SK-N-SH (cell line): ENCODE measurements at regions not wholly inside any gene's neighbourhood (a gene's known extent, or its start where the extent isn't known, plus 50 kb on each side); places are given as distances from the start of the nearest gene placed in this dataset.

Experiments
- CTCF ChIA-PET: fragments of 300-600, 350-600 bp; formaldehyde crosslinking; extraction: SDS; loops from one replicate; lab custom pipeline; 2021; lab: Yijun Ruan, JAX
- POLR2A ChIA-PET: fragments of 350-600 bp; sonication (Branson Sonifier 250); formaldehyde crosslinking; extraction: SDS; loops from one replicate; lab custom pipeline; 2020; ENCODE audit warnings: antibody characterized with exemption, inconsistent platforms; lab: Yijun Ruan, JAX
- DNase-seq: peaks from one replicate; pipeline ENCODE4 v3.0.0; 2012
- H2AFZ ChIP-seq: fragments of 200-600 bp; sonication (generic); 2 replicates; pipeline ENCODE4 v1.8.1; 2016; ENCODE audit warnings: antibody characterized with exemption, mild to moderate bottlenecking, low read depth
- H3F3A ChIP-seq: fragments of 200-600 bp; sonication (generic); replicated peaks from 2 replicates; pipeline ENCODE3; 2016; ENCODE audit warnings: antibody characterized with exemption, mild to moderate bottlenecking; ENCODE audit not compliant: insufficient read depth
- H3K27ac ChIP-seq, 2 experiments: fragments of 200-500 bp in 1 of 2; fragments of 200-600 bp in 1 of 2; sonication (Bioruptor generic) in 1 of 2; sonication (generic), shearing (Covaris generic) in 1 of 2; 2 replicates each; pipeline versions ENCODE4 v1.5.1 to v1.6.1; 2014 to 2016; ENCODE audit warnings: low read depth in 2 of 2, inconsistent platforms in 1 of 2, low read length in 1 of 2, mild to moderate bottlenecking in 1 of 2, mixed read lengths in 1 of 2
- H3K27me3 ChIP-seq: fragments of 200-600 bp; sonication (generic), shearing (Covaris generic); 2 replicates; pipeline ENCODE4 v1.6.1; 2016; ENCODE audit warnings: mixed run types; ENCODE audit not compliant: insufficient read depth
- H3K36me3 ChIP-seq, 2 experiments: fragments of 200-500 bp in 1 of 2; fragments of 200-600 bp in 1 of 2; sonication (Bioruptor generic) in 1 of 2; sonication (generic) in 1 of 2; replicated peaks in 1 of 2; 2 replicates each; pipeline versions ENCODE3 to v1.5.1; 2014 to 2016; ENCODE audit warnings: low read length in 1 of 2, mild to moderate bottlenecking in 1 of 2; ENCODE audit not compliant: insufficient read depth in 2 of 2, control insufficient read depth in 1 of 2
- H3K4me1 ChIP-seq, 2 experiments: fragments of 200-500 bp in 1 of 2; fragments of 200-600 bp in 1 of 2; sonication (Bioruptor generic) in 1 of 2; sonication (generic), shearing (Covaris generic) in 1 of 2; 2 replicates each; pipeline versions ENCODE4 v1.5.1 to v1.6.1; 2014 to 2016; ENCODE audit warnings: low read depth in 1 of 2, low read length in 1 of 2, mixed run types in 1 of 2; ENCODE audit not compliant: insufficient read depth in 2 of 2, control insufficient read depth in 1 of 2
- H3K4me2 ChIP-seq: fragments of 200-600 bp; sonication (generic), shearing (Covaris generic); 2 replicates; pipeline ENCODE4 v1.6.1; 2017; ENCODE audit warnings: mixed run types
- H3K4me3 ChIP-seq, 2 experiments: fragments of 200-500 bp in 1 of 2; fragments of 200-600 bp in 1 of 2; sonication (Bioruptor generic) in 1 of 2; sonication (generic), shearing (Covaris generic) in 1 of 2; 2 replicates each; pipeline versions ENCODE4 v1.5.1 to v1.8.1; 2014 to 2016; ENCODE audit warnings: low read depth in 2 of 2, inconsistent platforms in 1 of 2, low read length in 1 of 2, mild to moderate bottlenecking in 1 of 2, mixed read lengths in 1 of 2, moderate library complexity in 1 of 2
- H3K79me2 ChIP-seq: fragments of 200-600 bp; sonication (generic); 2 replicates; pipeline ENCODE4 v1.8.1; 2017; ENCODE audit warnings: mild to moderate bottlenecking; ENCODE audit not compliant: insufficient read depth
- H3K9ac ChIP-seq: fragments of 200-600 bp; sonication (generic); 2 replicates; pipeline ENCODE4 v1.6.1; 2017; ENCODE audit warnings: mixed run types
- H3K9me2 ChIP-seq: fragments of 200-600 bp; sonication (generic); 2 replicates; pipeline ENCODE4 v1.6.1; 2017; ENCODE audit warnings: mixed run types
- H3K9me3 ChIP-seq: fragments of 200-600 bp; sonication (generic); 2 replicates; pipeline ENCODE4 v1.6.1; 2017; ENCODE audit warnings: mixed run types, mild to moderate bottlenecking, moderate library complexity
- H4K20me1 ChIP-seq: fragments of 200-600 bp; sonication (generic); 2 replicates; pipeline ENCODE4 v1.6.1; 2017; ENCODE audit warnings: mild to moderate bottlenecking, mixed run types; ENCODE audit not compliant: insufficient read depth
- ELF1 ChIP-seq: IDR thresholded peaks from 2 replicates; pipeline ENCODE4 v1.4.0; 2012
- EZH2phosphoT487 ChIP-seq: fragments of 200-600 bp; sonication (generic); IDR thresholded peaks from 2 replicates; pipeline ENCODE4 v1.6.1; 2017; ENCODE audit warnings: low read depth, mixed run types, mild to moderate bottlenecking, antibody characterized with exemption, moderate library complexity, borderline replicate concordance
- FOSL2 ChIP-seq: IDR thresholded peaks from 2 replicates; pipeline ENCODE4 v1.4.0; 2012; ENCODE audit warnings: low read depth, mild to moderate bottlenecking, moderate library complexity, borderline replicate concordance
- GABPA ChIP-seq: IDR thresholded peaks from 2 replicates; pipeline ENCODE4 v1.4.0; 2012; ENCODE audit warnings: low read depth, mild to moderate bottlenecking
- GATA2 ChIP-seq: sonication (generic); formaldehyde crosslinking; IDR thresholded peaks from 2 replicates; pipeline ENCODE4 v1.5.0; 2020; ENCODE audit warnings: mild to moderate bottlenecking, missing genetic modification reagents
- MAX ChIP-seq: IDR thresholded peaks from 2 replicates; pipeline ENCODE4 v1.4.0; 2012; ENCODE audit warnings: low read depth
- MXI1 ChIP-seq: IDR thresholded peaks from 2 replicates; pipeline ENCODE4 v1.6.1; 2012; ENCODE audit warnings: mild to moderate bottlenecking, low read depth, low read length, improper control_type of control experiment
- NFIC ChIP-seq: IDR thresholded peaks from 2 replicates; pipeline ENCODE4 v1.4.0; 2012; ENCODE audit warnings: borderline replicate concordance
- NRF1 ChIP-seq: IDR thresholded peaks from 2 replicates; pipeline ENCODE4 v1.6.1; 2012; ENCODE audit warnings: low read depth, mild to moderate bottlenecking, low read length
- POLR2AphosphoS5 ChIP-seq: IDR thresholded peaks from 2 replicates; pipeline ENCODE4 v1.6.1; 2012; ENCODE audit warnings: low read depth, low read length
- RCOR1 ChIP-seq: fragments of 150-350 bp; IDR thresholded peaks from 2 replicates; pipeline ENCODE4 v1.6.1; 2017; ENCODE audit warnings: antibody characterized with exemption, low read length
- REST ChIP-seq: IDR thresholded peaks from 2 replicates; pipeline ENCODE4 v1.6.1; 2012; ENCODE audit warnings: mild to moderate bottlenecking, low read depth, low read length, moderate library complexity
- RXRA ChIP-seq: IDR thresholded peaks from 2 replicates; pipeline ENCODE4 v1.4.0; 2012; ENCODE audit warnings: low read depth, mild to moderate bottlenecking, borderline replicate concordance
- SIN3A ChIP-seq: IDR thresholded peaks from 2 replicates; pipeline ENCODE4 v1.6.1; 2012; ENCODE audit warnings: low read depth, mild to moderate bottlenecking, low read length, moderate library complexity, borderline replicate concordance
- TAF1 ChIP-seq: IDR thresholded peaks from 2 replicates; pipeline ENCODE4 v1.6.1; 2012; ENCODE audit warnings: low read depth, mild to moderate bottlenecking, low read length, moderate library complexity, borderline replicate concordance
- TCF12 ChIP-seq: IDR thresholded peaks from 2 replicates; pipeline ENCODE4 v1.4.0; 2012
- TEAD4 ChIP-seq: IDR thresholded peaks from 2 replicates; pipeline ENCODE4 v1.4.0; 2012; ENCODE audit warnings: mild to moderate bottlenecking, borderline replicate concordance; ENCODE audit not compliant: insufficient read depth
- WGBS: methylation state at CpG from one replicate; pipeline ENCODE4 v1.1.6; 2017; ENCODE audit warnings: low lambda C conversion rate; 5-methylcytosine and 5-hydroxymethylcytosine counted together

- 0 out of 2 replicates have a peak, but pooled peaks cover 5% of the 10 kb centered on the region for H3K9me3 ChIP-seq
- H3K9ac ChIP-seq: no peak overlapping the region
- POLR2A ChIA-PET: no interaction called here
- H2AFZ ChIP-seq: no peak overlapping the region
- H3F3A ChIP-seq: no peaks in the 10 kb centered on the region
- H3K4me1 ChIP-seq: peaks cover 0 to 2% of the 10 kb centered on the region in 2 experiments; a peak in 2 of 4 replicates
- DNase-seq: peak; percentile 11
- no peak overlapping the region for H3K4me3 ChIP-seq
- H3K27ac ChIP-seq: no peak overlapping the region
- no peaks in the 10 kb centered on the region for H4K20me1 ChIP-seq
- no peaks in the 10 kb centered on the region for H3K36me3 ChIP-seq
- WGBS: 32% methylated on average over 8 of the region's 8 CpGs
- H3K79me2 ChIP-seq: no peaks in the 10 kb centered on the region
- TF ChIP-seq RXRA (no peak), SIN3A (no peak), TEAD4 (no peak), MAX (no peak), ELF1 (no peak), RCOR1 (no peak), NRF1 (no peak), TCF12 (no peak), NFIC (no peak), REST (no peak)
- H3K27me3 ChIP-seq: no peaks in the 10 kb centered on the region; the same call in 1 of the 2 replicates
- H3K4me2 ChIP-seq: no peak overlapping the region
- H3K9me2 ChIP-seq: no peaks in the 10 kb centered on the region
- CTCF ChIA-PET: interaction anchor here (1.2 kb wide), 1 partner anchor 26 kb away, joined by 3 read pairs; no protein-coding TSS in a partner anchor
Observed at GRCh38 chr2:173513107-173513727, 158.5 kb downstream of the CDCA7 start.

GRCh38 chr2:173520918-173521317 is 166.2 kb downstream of the CDCA7 start:
- Histone ChIP-seq H4K20me1 (no peaks in the 10 kb centered on the region), H3K36me3 (no peaks in the 10 kb centered on the region), H3K4me1 (no peaks in the 10 kb centered on the region), H3K9ac (no peak overlapping the region), H3K4me3 (no peak overlapping the region), H3K9me3 (0 out of 2 replicates have a peak, but pooled peaks cover 5% of the 10 kb centered on the region), H2AFZ (no peak overlapping the region), H3K27me3 (peaks cover 5% of the 10 kb centered on the region; the same call in 1 of the 2 replicates), H3F3A (no peaks in the 10 kb centered on the region), H3K9me2 (no peaks in the 10 kb centered on the region), H3K4me2 (no peak overlapping the region), H3K79me2 (no peaks in the 10 kb centered on the region)
- no peak for DNase-seq
- ChIA-PET POLR2A (no interaction called here), CTCF (no interaction called here)
- WGBS: 60% methylated on average over 2 of the region's 2 CpGs
- TF ChIP-seq MXI1 (no peak), POLR2AphosphoS5 (no peak), TAF1 (no peak), GABPA (no peak), EZH2phosphoT487 (no peak), FOSL2 (no peak), MAX (no peak), RCOR1 (no peak), GATA2 (no peak)
- TF ChIP-seq, all 33 proteins: peak for 0
- H3K27ac ChIP-seq: no peak overlapping the region
